ENCODE measurements at regions not wholly inside any gene's neighbourhood (a gene's known extent, or its start where the extent isn't known, plus 50 kb on each side); places are given as distances from the start of the nearest gene placed in this dataset.

GRCh38 chr4:81814987-81815541 lies 343.4 kb upstream of the RASGEF1B start:
- ChIA-PET POLR2A (no interaction called here), CTCF (no interaction called here)
- no peak for TF ChIP-seq PKNOX1 (IDR thresholded peaks at IDR 0.05)
- TF ChIP-seq L3MBTL2 (conservative IDR thresholded peaks at IDR 0.05): no peak
- TF ChIP-seq NFRKB (IDR thresholded peaks at IDR 0.05): no peak
- no peak for TF ChIP-seq ELF4 (IDR thresholded peaks at IDR 0.05)
- DNase-seq (ENCODE audit: extremely low spot score): no peak

- TF ChIP-seq ELF4 (IDR thresholded peaks at IDR 0.05): no peak
- no peak for TF ChIP-seq CTBP1 (IDR thresholded peaks at IDR 0.05; ENCODE audit: borderline replicate concordance)
- no peak for TF ChIP-seq L3MBTL2 (conservative IDR thresholded peaks at IDR 0.05)
- TF ChIP-seq FOXM1 (IDR thresholded peaks at IDR 0.05; ENCODE audit: borderline replicate concordance): no peak
- no peak for TF ChIP-seq SUZ12 (IDR thresholded peaks at IDR 0.05)
- no peak for TF ChIP-seq HDGF (IDR thresholded peaks at IDR 0.05; ENCODE audit: borderline replicate concordance)
- no peak for TF ChIP-seq SP1 (IDR thresholded peaks at IDR 0.05)
- TF ChIP-seq FOXK2 (IDR thresholded peaks at IDR 0.05): no peak
- ChIA-PET POLR2A (no interaction called here), CTCF (no interaction called here)
- DNase-seq (ENCODE audit: extremely low spot score): no peak
Observed at GRCh38 chr4:81811562-81812293, 340.0 kb upstream of the RASGEF1B start.

GRCh38 chr4:81808011-81808672 lies 336.4 kb upstream of the RASGEF1B start:
- peak; percentile 52 for DNase-seq (ENCODE audit: extremely low spot score)

GRCh38 chr4:81807386-81807785 lies 335.7 kb upstream of the RASGEF1B start:
- ChIA-PET CTCF (interaction anchor here (1.8 kb wide), 1 partner anchor 340 kb away, joined by 8 read pairs; no protein-coding TSS in a partner anchor), POLR2A (interaction anchor here (1.2 kb wide), 1 partner anchor 337 kb away, joined by 4 read pairs; no protein-coding TSS in a partner anchor)

More at GRCh38 chr4:81808011-81808672, 336.4 kb upstream of the RASGEF1B start:
- POLR2A ChIA-PET: interaction anchor here (1.2 kb wide), 1 partner anchor 338 kb away, joined by 4 read pairs; no protein-coding TSS in a partner anchor
- no peak; the same call in 1 of the 2 replicates for TF ChIP-seq PKNOX1 (IDR thresholded peaks at IDR 0.05)
- TF ChIP-seq CTBP1 (IDR thresholded peaks at IDR 0.05; ENCODE audit: borderline replicate concordance): peak; percentile 86
- TF ChIP-seq ZNF384 (IDR thresholded peaks at IDR 0.05): peak; percentile 98
- no peak for TF ChIP-seq BHLHE40 (IDR thresholded peaks at IDR 0.05; ENCODE audit: borderline replicate concordance)
- TF ChIP-seq NFRKB (IDR thresholded peaks at IDR 0.05): no peak
- no peak for TF ChIP-seq ARNT (IDR thresholded peaks at IDR 0.05)
- CTCF ChIA-PET: interaction anchor here (0.5 to 1.8 kb wide), 2 partner anchors 341 to 1266 kb away, joined by 5 to 8 read pairs; no protein-coding TSS in a partner anchor

GRCh38 chr4:81806485-81806884 lies 334.8 kb upstream of the RASGEF1B start:
- ChIA-PET CTCF (interaction anchor here (0.6 to 1.8 kb wide), 2 partner anchors 14 to 339 kb away, joined by 3 to 8 read pairs; no protein-coding TSS in a partner anchor), POLR2A (no interaction called here)
- no peak for TF ChIP-seq FOXK2 (IDR thresholded peaks at IDR 0.05)
- no peak for TF ChIP-seq LEF1 (IDR thresholded peaks at IDR 0.05; ENCODE audit: borderline replicate concordance)
- no peak for TF ChIP-seq BHLHE40 (IDR thresholded peaks at IDR 0.05; ENCODE audit: borderline replicate concordance)
- no peak for TF ChIP-seq HDGF (IDR thresholded peaks at IDR 0.05; ENCODE audit: borderline replicate concordance)
- TF ChIP-seq L3MBTL2 (conservative IDR thresholded peaks at IDR 0.05): no peak
- no peak for TF ChIP-seq NFRKB (IDR thresholded peaks at IDR 0.05)
- no peak for TF ChIP-seq ELF4 (IDR thresholded peaks at IDR 0.05)
- TF ChIP-seq CTBP1 (IDR thresholded peaks at IDR 0.05; ENCODE audit: borderline replicate concordance): no peak
- TF ChIP-seq SP1 (IDR thresholded peaks at IDR 0.05): no peak
- no peak for TF ChIP-seq ZNF384 (IDR thresholded peaks at IDR 0.05)
- DNase-seq (ENCODE audit: extremely low spot score): no peak

More at GRCh38 chr4:81807386-81807785, 335.7 kb upstream of the RASGEF1B start:
- no peak for TF ChIP-seq SUZ12 (IDR thresholded peaks at IDR 0.05)
- TF ChIP-seq ARNT (IDR thresholded peaks at IDR 0.05): no peak
- TF ChIP-seq PKNOX1 (IDR thresholded peaks at IDR 0.05): no peak
- no peak for TF ChIP-seq FOXA1 (IDR thresholded peaks at IDR 0.05)
- no peak for TF ChIP-seq FOXK2 (IDR thresholded peaks at IDR 0.05)
- TF ChIP-seq TARDBP (IDR thresholded peaks at IDR 0.05): no peak
- no peak for TF ChIP-seq L3MBTL2 (conservative IDR thresholded peaks at IDR 0.05)
- TF ChIP-seq NFRKB (IDR thresholded peaks at IDR 0.05): no peak
- no peak for TF ChIP-seq LEF1 (IDR thresholded peaks at IDR 0.05; ENCODE audit: borderline replicate concordance)
- TF ChIP-seq FOXM1 (IDR thresholded peaks at IDR 0.05; ENCODE audit: borderline replicate concordance): no peak
- no peak for TF ChIP-seq BHLHE40 (IDR thresholded peaks at IDR 0.05; ENCODE audit: borderline replicate concordance)
- no peak for TF ChIP-seq ZNF384 (IDR thresholded peaks at IDR 0.05)
- TF ChIP-seq HDGF (IDR thresholded peaks at IDR 0.05; ENCODE audit: borderline replicate concordance): no peak
- DNase-seq (ENCODE audit: extremely low spot score): no peak

GRCh38 chr4:81804849-81805248 lies 333.1 kb upstream of the RASGEF1B start:
- no peak for DNase-seq (ENCODE audit: extremely low spot score)
- CTCF ChIA-PET: no interaction called here
- TF ChIP-seq FOXM1 (IDR thresholded peaks at IDR 0.05; ENCODE audit: borderline replicate concordance): no peak
- TF ChIP-seq BHLHE40 (IDR thresholded peaks at IDR 0.05; ENCODE audit: borderline replicate concordance): no peak
- TF ChIP-seq LEF1 (IDR thresholded peaks at IDR 0.05; ENCODE audit: borderline replicate concordance): no peak
- TF ChIP-seq PKNOX1 (IDR thresholded peaks at IDR 0.05): no peak
- no peak for TF ChIP-seq TARDBP (IDR thresholded peaks at IDR 0.05)
- no peak for TF ChIP-seq SP1 (IDR thresholded peaks at IDR 0.05)
- no peak for TF ChIP-seq FOXK2 (IDR thresholded peaks at IDR 0.05)
- no peak for TF ChIP-seq ZNF384 (IDR thresholded peaks at IDR 0.05)
- no peak for TF ChIP-seq L3MBTL2 (conservative IDR thresholded peaks at IDR 0.05)
- no peak for TF ChIP-seq SUZ12 (IDR thresholded peaks at IDR 0.05)
- TF ChIP-seq ELF4 (IDR thresholded peaks at IDR 0.05): no peak
- no peak for TF ChIP-seq ARNT (IDR thresholded peaks at IDR 0.05)
- no peak for TF ChIP-seq NFRKB (IDR thresholded peaks at IDR 0.05)
- TF ChIP-seq CTBP1 (IDR thresholded peaks at IDR 0.05; ENCODE audit: borderline replicate concordance): no peak
- POLR2A ChIA-PET: no interaction called here

Measured in HEK293T (cell line).